Dedifferentiated amniotic fluid mesenchymal stem cell (primary cell): ENCODE measurements at regions not wholly inside any gene's neighbourhood (a gene's known extent, or its start where the extent isn't known, plus 50 kb on each side); places are given as distances from the start of the nearest gene placed in this dataset.

ENCODE experiments used
- DNase-seq: peaks from one replicate; pipeline ENCODE4 v3.0.0-alpha.2; 2016; ENCODE audit errors: extremely low spot score

DNA sequence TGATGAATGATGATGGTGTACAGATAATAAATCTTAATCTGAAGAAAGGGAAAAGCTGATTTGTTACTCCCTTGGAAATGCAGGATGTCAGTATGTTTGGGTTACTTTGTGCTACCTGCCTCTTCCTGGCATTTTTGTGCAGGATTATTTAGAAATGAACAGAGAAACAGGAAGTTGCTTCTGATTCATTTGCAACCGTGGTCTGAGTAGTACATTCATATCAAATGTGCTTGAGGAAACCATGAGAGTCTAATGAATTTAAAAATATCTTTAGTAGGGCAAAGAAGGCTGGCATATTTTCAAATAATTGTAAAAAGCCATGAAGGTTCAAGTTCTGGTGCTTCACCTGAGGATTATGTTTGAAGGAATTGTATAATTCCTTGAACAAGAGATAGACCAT lies 391.6 kb downstream of the TMEM161B start:
- no peak for DNase-seq

DNA sequence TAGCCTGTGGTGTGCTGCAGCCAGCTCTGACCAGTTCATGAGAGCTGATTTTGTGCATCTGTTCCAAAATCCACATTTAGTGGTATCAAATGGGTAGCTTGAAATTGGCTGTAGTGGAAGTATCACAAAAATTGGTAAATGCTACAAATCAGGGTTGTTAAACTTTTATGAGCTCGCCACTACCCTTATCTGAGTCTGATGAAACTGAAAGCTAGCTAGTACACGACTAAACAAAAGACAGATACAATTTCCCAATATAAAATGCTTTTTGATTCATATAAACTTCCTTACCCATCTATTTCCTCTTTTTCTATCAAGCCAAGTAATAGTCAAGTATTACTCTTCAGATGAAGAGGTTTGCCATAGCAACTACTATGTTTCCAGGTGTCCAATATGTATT lies 392.0 kb downstream of the TMEM161B start:
- no peak for DNase-seq

DNA sequence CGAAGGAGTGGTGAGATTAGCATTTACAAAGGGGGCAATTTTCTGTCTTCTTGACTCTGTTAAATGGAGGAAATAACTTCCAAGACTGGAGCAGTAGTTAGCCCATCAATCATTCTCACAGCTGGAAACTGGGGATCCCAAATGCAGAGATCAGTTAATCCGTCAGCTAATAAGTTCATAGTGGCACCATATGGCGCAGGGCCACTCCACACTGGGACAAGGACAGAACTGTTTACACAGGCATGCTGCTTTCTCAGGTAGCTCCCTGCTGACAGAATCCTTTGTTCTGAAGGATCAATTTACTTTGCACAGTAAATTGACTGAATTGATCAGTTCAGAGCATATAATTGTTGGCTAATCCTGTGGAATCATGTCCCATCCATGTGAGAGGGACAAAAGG lies 395.7 kb downstream of the TMEM161B start:
- DNase-seq: no peak

DNA sequence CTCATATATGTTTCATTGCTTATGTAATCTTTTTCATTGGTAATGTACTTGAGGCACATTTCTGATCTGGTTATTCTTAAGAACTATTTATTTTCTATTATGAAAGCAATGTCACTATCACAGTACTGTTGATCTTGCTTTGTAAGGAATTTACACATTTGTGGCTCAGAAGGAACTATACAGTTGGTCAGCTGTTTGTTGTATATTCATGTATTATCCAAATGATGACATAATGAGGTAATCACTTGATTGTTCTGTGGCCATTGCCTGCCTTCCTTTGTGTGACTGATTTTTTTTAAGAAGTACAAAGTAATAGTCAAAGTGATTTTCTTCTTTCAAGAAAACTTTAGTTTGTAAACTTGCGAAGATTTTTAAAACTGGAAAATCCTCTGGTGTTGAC lies 399.9 kb downstream of the TMEM161B start:
- no peak for DNase-seq

DNA sequence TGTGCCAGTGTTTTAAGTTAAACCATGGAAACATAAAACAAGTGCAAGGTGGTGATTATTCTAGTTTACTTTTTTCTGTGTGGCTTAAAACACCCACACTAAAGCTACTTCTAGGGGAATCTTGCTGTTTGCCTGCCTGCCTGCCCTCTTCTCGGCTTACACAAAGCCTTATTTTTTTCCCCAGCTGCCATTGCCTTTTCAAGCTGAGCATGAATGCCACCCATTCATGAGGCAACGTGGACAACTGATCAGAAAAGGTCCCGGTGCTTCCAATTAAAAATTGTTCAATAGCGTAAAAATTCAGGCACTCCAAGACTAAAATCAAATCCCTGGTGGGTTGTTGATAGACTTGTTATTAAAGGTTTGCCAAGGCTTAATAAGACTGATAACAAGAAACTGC lies 401.4 kb downstream of the TMEM161B start:
- no peak for DNase-seq

DNA sequence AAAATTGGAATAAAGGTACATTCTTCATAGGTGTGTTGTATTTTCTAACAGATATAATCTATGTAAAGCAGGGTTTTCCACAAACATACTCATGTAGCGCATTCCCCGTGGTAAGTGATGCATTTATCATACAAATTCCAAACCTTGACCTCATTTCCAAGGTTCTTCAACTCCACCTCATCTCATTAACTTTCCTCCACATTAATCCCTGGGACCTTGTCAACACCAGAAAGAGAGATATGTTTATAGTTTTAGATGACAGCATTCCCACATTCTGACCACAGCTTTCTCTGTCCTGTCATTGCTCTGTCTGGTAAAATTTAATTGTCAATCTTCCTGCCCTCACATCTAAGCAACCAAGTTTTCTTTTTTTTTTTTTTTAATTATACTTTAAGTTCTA lies 415.1 kb downstream of the TMEM161B start:
- no peak for DNase-seq

DNA sequence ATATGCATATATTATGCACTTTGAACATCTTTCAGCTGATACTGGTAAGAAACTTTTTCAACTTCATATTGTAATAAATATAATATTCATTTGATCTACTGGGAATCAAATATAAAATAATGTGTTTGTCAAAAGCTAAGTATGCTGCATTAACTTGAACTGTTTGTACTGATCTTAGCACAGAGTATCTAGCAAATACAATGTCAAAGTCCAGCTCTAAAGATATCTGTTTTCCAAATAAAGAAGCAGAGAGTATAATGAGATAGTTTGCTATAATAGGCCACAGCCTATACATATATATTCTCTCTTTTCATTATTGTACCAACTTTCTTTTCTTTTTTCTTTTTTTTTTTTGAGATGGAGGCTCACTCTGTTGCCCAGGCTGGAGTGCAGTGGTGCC lies 417.0 kb downstream of the TMEM161B start:
- DNase-seq: no peak

DNA sequence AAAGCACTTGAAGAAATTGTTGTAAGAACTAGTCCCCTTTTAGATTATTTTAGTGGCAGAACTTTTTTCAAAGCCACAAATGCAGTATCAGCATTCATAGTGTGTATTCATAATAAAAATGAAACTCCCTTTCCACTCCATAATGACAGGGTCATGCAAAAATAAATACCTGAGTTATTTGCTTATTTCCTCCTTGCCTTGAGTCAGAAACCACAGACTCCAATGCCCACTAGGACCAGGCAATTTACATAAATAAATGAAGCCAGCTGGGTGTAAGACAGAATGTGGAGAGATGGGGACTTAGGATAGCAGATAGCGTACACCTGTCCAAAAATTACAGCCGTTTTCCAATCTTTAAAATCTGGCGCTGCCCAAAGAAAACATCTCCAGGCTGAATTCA lies 417.8 kb downstream of the TMEM161B start:
- no peak for DNase-seq

DNA sequence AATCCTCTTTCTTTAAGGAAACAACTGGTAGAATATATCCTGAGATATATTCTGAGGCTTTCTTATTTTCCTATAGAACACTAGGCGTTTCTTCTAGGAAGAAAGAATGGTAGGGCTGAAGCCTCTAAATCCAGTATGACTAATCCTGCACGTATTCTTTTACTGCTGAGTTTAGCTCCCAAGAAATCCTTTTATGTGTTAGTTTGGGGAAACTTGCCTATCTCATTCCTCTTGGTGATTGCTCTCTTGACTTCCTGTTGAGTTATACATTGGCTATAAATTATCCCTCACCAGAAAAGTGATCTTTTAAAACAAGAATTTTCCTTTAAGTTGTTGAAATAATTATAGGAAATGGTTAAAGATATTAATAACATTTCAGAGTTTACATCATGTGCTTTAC lies 422.9 kb downstream of the TMEM161B start:
- DNase-seq: no peak

DNA sequence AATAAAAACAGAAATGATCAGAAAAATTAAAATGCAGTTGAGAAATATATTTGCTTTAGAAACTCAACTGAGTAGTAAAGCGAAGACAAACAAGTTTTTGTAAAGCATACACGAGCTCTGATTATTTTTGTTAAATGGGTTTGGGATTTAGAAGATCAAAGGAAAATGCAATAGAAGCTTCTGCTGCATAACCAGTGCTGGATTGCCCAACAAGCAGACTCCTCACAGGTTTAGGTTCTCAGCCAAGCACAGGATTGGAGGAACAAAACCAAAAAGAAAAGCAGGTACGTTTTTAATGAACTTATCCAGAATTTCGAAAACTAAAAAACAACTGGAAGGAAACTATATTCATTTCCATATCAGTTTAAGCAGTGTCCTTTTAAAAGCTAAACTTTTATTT lies 423.8 kb downstream of the TMEM161B start:
- no peak for DNase-seq

DNA sequence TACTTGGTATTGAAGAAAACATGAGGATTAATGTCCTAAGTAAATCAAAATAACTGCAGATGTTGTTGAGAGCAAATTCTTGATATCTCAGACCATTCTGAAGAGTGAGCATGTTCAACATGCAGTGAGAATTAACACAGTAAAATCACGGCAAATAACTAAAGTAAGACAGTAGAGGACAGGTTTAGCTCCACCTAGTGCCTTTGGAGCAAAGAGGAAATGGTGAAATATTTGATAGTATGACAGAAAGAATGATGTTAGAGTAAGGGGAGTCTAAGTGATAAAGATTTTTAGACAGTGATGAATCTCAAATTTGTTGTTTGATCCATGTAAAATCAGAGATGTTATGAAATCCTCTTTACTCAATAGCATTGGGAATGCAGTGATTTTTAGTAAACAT lies 424.2 kb downstream of the TMEM161B start:
- no peak for DNase-seq

DNA sequence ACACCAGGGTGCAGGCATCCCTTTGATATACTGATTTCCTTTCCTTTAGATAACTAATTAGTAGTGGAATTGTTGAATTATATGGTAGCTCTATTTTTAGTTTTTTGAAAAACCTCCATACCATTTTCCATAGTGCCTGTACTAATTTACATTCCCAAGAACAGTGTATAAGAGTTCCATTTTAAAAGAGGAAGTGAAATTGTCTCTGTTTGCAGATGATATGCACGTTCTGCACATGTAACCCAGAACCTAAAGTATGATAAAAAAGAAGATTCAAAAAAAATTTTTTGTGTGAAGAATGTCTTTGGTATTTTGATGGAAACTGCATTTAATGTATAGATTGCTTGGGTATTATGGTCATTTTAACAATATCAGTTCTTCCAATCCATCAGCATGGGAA lies 424.0 kb upstream of the CCNH start:
- DNase-seq: no peak

DNA sequence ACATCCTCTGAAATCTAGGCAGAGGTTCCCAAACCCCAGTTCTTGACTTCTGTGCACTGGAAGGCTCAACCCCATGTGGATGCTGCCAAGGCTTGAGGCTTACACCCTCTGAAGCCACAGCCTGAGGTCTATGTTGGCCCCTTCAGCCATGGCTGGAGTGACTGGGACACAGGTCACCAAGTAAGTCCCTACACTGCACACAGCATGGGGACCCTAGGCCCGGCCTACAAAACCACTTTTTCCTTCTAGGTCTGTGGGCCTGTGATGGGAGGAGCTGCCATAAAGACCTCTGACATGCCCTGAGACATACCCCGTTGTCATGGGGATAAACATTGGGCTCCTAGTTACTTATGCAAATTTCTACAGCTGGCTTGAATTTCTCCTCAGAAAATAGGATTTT lies 418.8 kb upstream of the CCNH start:
- no peak for DNase-seq

DNA sequence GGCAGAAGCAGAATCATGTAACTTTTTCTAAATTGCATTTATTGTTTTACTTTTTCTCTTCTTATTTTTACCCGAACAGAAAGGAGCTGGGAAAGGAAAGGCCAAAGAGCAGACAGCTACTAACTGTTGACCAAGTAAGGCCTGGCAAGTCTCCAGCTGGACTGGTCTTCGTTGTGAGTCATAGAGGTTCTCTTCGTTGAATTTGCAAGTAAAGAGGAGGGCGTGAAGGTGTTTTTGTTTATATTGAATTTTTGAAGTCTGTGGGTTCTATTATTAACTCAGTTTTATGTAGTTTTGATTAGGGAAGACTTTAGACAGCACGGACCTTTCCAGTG lies 416.5 kb upstream of the CCNH start:
- no peak for DNase-seq

DNA sequence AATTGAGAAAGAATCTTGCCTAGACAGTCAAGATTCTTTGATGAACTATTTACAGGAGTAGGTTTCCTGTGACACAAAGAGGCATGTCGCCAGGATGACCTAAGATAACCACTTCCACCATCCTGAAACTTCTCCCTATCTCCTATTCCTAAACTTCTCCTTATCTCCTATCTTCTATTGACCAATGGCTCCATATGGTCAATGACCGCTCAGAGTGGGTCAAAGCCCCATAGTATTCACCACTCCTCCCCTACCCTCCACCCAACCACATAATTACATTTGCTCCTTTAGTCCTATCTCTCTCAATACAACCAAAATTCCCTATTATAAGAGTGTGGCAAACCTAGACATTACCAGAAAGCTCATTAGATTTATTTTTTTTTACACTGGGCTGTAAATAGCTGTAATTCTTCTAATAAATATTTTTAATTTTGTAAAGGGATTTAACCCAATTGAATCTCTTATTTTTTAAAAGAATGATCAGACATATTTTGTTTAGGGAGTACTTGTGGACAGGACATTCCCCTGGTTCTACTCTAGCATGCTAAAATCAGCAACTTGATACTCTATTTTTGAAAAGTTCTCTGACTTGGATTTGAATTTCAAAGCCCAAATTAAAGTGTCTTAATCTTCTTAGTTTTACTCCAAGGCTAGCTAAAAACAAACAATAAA lies 416.0 kb upstream of the CCNH start:
- no peak for DNase-seq

DNA sequence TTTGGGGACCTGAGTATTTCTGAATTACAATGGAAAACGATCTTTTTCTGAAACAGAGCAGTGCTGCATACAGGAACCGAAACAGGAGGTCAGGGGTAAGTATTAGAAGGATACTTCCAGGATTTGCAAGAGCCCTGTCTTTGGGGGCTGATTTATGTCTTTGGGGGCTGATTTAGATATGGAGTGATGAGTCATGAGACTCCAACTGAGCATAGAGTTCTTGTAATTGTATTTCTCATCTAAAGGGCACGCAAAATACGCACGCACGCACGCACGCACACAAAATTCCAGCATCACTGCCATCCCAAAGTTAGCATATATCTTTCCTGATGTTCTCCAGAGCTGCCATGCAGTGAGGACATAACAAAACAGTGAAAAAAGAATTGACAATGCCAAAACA lies 414.8 kb upstream of the CCNH start:
- no peak for DNase-seq

DNA sequence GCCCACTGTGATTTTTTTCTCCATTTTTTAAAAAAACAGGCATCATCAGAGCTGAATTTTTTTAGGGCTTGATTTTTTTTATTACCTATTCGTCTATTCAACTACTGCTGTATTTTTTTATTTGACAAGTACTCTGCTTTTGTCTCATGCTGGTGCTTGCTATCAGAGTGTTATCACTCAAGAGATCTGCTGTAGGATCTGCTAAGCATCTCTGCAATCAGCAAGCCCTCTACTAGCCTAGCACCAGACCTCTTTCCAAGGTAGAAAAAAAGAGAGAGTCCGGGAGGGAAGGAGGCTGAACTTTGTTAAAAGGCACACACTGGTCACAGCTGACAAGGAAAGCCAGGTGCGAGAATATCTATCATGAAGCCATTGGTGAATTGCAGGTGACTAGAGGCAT lies 413.8 kb upstream of the CCNH start:
- DNase-seq: no peak

DNA sequence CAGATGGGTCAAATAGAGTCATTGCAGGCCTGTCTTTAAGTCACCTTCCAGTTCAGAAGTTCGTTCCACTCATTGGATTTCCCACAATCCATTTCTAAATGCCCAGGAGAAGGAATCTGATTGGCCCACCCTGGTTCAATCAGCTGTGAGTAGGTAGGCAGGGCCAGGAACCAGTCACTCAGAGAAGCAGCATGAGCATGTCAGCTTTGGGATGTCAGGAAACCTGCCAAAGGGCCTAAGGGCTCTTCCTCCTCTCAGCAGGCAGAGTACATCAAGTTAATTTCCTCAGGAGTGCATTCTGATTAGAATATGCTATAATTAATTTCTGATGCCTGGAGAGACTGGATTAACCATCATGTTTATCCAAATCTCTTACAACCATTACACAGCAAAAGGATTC lies 412.9 kb upstream of the CCNH start:
- DNase-seq: no peak

DNA sequence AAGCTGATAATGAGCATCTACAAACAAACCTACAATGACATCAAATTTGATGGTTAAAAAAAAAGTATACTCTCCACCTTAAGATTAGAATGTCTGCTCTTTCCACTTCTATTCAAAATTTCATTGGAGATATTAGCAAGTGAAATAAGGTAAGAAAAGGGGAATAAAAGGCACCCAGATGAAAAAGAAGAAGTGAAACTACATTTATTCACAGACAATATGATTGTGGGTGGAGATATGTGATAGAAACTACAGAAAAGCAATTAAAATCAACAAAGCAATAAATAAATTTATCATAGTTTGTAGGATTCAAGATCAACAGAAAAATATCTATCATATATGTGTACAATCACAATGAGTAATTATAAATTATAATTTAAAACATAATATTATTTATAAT lies 395.1 kb upstream of the CCNH start:
- no peak for DNase-seq

DNA sequence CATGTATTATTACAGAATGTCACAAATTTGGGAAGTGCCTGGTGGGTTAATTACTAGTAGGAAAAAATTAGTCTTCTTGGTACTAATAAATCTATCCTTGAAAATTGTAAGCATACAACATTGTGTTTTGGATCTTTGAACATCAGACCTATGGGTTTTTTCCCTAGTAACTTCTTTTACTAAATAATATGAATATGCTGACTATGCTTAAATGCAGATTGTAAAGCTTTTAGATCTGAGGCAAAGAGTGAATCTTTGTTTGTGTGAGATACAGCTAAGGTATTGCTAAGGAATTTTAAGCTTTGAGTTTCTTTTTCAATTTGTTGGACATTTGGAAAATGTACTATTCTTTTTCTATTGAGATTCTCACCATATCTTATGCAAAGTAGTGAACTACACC lies 390.6 kb upstream of the CCNH start:
- no peak for DNase-seq

DNA sequence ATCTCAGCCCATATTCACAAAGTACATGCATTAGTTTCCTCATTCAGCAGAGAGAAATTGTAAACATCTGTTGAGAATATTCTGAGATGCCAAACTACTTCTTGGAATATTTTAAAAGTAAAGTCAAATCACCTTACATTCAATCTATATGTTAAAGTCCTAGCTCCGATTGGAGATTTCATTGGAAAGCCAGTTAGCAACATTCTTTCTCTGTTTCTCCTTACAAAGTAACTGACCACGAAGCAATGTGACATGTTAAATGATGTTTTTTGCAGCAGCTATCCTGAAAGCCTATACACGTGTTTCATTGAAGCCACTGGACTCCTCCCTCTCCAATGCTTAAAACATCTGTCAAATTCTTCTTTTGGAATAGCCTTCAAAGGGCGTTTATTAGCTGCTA lies 379.1 kb upstream of the CCNH start:
- DNase-seq: no peak

DNA sequence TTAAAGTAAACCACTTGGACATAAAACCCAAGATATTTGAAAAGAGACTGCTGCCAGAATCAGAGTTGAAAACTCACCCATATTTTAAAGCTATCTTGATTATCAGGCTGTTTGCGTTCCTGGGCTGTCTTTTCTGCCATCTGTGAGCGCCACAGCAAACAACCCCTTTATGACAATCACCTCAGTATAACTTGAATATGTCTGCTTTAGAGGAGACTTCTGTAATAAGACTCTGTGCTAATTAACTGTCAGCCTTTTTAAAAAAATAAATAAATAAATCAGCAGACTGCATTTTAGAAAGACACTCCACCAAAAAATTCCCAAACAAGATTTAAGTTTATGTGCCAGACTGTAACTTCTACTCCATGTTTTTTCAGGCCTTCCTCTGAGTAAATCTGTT lies 375.7 kb upstream of the CCNH start:
- DNase-seq: no peak

DNA sequence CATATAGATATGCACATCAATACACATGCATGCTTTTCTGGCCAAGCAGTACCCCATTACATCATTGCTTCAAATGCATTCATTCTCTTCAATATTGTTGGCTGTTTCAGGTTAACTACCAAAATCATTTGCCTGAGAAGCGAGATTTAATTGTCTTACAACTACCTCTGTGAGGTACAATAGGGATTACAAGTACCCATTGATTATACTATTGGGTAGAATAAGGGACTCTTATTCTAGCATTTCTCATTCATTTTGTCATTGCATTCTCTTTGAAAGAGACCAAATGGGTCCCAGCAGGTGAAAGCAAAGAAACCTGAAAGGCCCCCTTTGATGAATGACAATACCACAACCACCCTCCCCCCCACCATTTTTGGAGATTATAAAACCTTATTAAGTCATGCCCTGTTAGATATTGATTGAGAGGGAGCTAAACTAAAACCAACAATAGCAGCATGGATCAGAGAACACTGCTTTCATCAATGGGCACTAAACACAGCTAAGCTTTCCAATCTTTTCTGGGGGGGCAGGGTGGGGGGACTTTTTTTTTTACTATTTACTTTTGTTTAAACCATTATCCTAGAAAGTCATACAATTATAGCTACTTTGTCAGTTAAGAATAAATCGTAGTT lies 375.0 kb upstream of the CCNH start:
- DNase-seq: no peak

DNA sequence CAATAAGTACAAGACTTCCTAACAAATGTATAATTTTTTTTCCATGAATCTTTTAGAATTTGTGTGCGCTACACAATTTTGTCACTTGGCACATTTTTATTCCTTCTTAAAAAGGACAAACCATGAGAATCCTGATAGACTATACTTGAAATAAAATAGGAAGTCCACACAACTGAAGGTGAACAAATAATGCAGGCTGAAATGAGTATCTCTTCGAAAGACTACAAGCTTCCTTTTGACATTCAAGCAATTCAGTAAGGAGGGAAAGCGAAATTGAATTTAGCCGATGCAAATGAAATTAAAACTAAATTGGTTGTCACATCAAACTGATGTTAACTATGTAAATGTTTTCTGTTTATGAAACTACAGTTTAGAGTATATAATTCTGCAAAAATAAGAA lies 374.4 kb upstream of the CCNH start:
- no peak for DNase-seq
